ENCODE measurements at regions not wholly inside any gene's neighbourhood (a gene's known extent, or its start where the extent isn't known, plus 50 kb on each side); places are given as distances from the start of the nearest gene placed in this dataset.

- no peak for DNase-seq
Observed at GRCh38 chr19:27776524-27776923, 1436.4 kb downstream of the UQCRFS1 start.

- DNase-seq = no peak
Observed at GRCh38 chr19:27776020-27776419, 1436.9 kb downstream of the UQCRFS1 start.

GRCh38 chr19:27775395-27775794, 1437.6 kb downstream of the UQCRFS1 start:
- DNase-seq = no peak

GRCh38 chr19:27774827-27775226, 1438.1 kb downstream of the UQCRFS1 start:
- DNase-seq = no peak

- DNase-seq = no peak
Observed at GRCh38 chr19:27774337-27774736, 1438.6 kb downstream of the UQCRFS1 start.

- no peak for DNase-seq
Observed at GRCh38 chr19:27773318-27774094, 1439.4 kb downstream of the UQCRFS1 start.

GRCh38 chr19:27772059-27772458, 1440.9 kb downstream of the UQCRFS1 start:
- no peak for DNase-seq

GRCh38 chr19:27770095-27770494, 1442.9 kb downstream of the UQCRFS1 start:
- DNase-seq = no peak

GRCh38 chr19:27767234-27767633, 1445.7 kb downstream of the UQCRFS1 start:
- no peak for DNase-seq

GRCh38 chr19:27765912-27766725, 1446.8 kb downstream of the UQCRFS1 start:
- DNase-seq = no peak

GRCh38 chr19:27765397-27765796, 1447.6 kb downstream of the UQCRFS1 start:
- no peak for DNase-seq

- no peak for DNase-seq
Observed at GRCh38 chr19:27764186-27764804, 1448.7 kb downstream of the UQCRFS1 start.

- no peak for DNase-seq
Observed at GRCh38 chr19:27762933-27763332, 1450.0 kb downstream of the UQCRFS1 start.

GRCh38 chr19:27759896-27760295, 1453.1 kb downstream of the UQCRFS1 start:
- DNase-seq = no peak

GRCh38 chr19:27758626-27759505, 1454.1 kb downstream of the UQCRFS1 start:
- no peak for DNase-seq

GRCh38 chr19:27754700-27755099, 1458.3 kb downstream of the UQCRFS1 start:
- DNase-seq = no peak

GRCh38 chr19:27753622-27754021, 1459.3 kb downstream of the UQCRFS1 start:
- no peak for DNase-seq

- DNase-seq = no peak
Observed at GRCh38 chr19:27752530-27753184, 1460.3 kb downstream of the UQCRFS1 start.

- DNase-seq = no peak
Observed at GRCh38 chr19:27751044-27751391, 1461.9 kb downstream of the UQCRFS1 start.

GRCh38 chr19:27750391-27751043, 1462.4 kb downstream of the UQCRFS1 start:
- no peak for DNase-seq

GRCh38 chr19:27748551-27749152, 1464.3 kb downstream of the UQCRFS1 start:
- DNase-seq = no peak

Data from cortex of kidney (tissue), 1 donor.